K562 (cell line): ENCODE measurements at regions not wholly inside any gene's neighbourhood (a gene's known extent, or its start where the extent isn't known, plus 50 kb on each side); places are given as distances from the start of the nearest gene placed in this dataset.

Source experiments
- CHD2 ChIP-seq: IDR thresholded peaks from 2 replicates; pipeline ENCODE4 v1.6.1; 2011; ENCODE audit warnings: low read depth, low read length
- EHMT2 ChIP-seq: fragments of 450-650 bp; IDR thresholded peaks from 2 replicates; pipeline ENCODE4 v1.6.1; 2018; ENCODE audit warnings: antibody characterized with exemption
- IRF2 ChIP-seq: sonication (generic); formaldehyde crosslinking; IDR thresholded peaks from 2 replicates; pipeline ENCODE4 v1.8.1; 2022; ENCODE audit warnings: mild to moderate bottlenecking, missing genetic modification reagents
- MECOM ChIP-seq: fragments of 250-450 bp; sonication (Bioruptor Pico); IDR thresholded peaks from 2 replicates; pipeline ENCODE4 v1.8.0; 2022; ENCODE audit warnings: inconsistent platforms
- REST ChIP-seq, 2 experiments: fragments of 450-650 bp; formaldehyde crosslinking in 1 of 2; IDR thresholded peaks; 2 replicates each; pipeline versions ENCODE4 v1.4.0 to v1.6.1; 2014 to 2020; ENCODE audit warnings: mild to moderate bottlenecking in 2 of 2, borderline replicate concordance in 1 of 2, low read depth in 1 of 2
- ZNF124 ChIP-seq: sonication (generic); formaldehyde crosslinking; IDR thresholded peaks from 2 replicates; pipeline ENCODE4 v1.8.1; 2022; ENCODE audit warnings: missing genetic modification reagents
- ZNF586 ChIP-seq: fragments of 450-650 bp; formaldehyde crosslinking; conservative IDR thresholded peaks from 2 replicates; pipeline ENCODE4 v1.4.0; 2020; ENCODE audit warnings: mild to moderate bottlenecking, moderate library complexity

DNA sequence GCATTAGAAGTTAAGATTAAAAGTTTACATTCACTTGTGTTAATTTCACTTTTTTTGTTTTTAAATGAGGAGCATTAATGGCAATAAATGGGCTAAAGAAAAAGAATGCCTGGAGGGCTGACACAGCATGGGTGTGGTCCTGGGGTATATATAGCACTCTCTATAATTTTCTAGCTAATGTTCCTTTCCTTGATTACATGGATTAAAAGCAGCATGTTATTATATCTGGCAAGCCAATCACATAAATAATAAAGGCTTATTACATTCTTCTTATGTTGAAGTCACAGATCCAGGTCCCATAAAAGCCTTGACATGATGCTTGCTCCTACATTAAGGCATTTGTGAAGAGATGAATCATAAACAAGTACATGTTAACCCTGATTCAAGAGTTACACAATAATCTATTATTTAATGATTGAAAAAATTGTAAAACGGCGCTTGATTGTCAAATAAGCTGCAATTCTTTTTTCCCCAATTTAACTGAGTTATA lies 91.4 kb downstream of the LYPLAL1 start (continued):
- TF ChIP-seq MECOM (CRISPR knock-in tag) (no peak), REST (IDR thresholded peaks at IDR 0.05; ENCODE audit: borderline replicate concordance) (no peak), REST (CRISPR knock-in tag; IDR thresholded peaks at IDR 0.05; ENCODE audit: low read depth) (no peak), ZNF124 (CRISPR knock-in tag) (no peak), IRF2 (CRISPR knock-in tag) (no peak), ZNF586 (no peak), CHD2 (no peak), EHMT2 (no peak)
